ENCODE measurements at regions not wholly inside any gene's neighbourhood (a gene's known extent, or its start where the extent isn't known, plus 50 kb on each side); places are given as distances from the start of the nearest gene placed in this dataset.

DNA sequence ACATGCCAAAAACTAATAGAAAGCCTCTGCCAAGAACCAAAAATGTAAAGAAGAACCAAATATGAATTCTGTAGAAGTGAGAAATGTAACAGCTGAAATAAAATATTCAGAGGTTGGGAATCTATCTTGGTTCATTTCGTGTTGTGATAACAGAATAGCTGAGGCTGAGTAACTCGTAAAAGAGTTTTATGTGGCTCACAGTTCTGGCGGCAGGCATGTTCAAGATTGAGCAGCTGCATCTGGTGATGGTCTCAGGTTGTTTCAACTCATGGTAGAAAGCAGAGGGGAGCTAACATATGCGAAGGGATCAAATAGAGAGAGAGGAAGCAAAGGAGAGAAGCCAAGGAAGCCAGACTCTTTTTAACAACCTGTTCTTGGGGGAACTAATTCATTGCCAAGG is 717.2 kb downstream of the TNS3 start:
- TF ChIP-seq GATA2 (IDR thresholded peaks at IDR 0.05; ENCODE audit: low read depth, low read length) (no peak), GATA3 (IDR thresholded peaks at IDR 0.05; ENCODE audit: low read depth, low read length) (no peak)

Measured in SH-SY5Y (cell line).